ENCODE measurements at regions not wholly inside any gene's neighbourhood (a gene's known extent, or its start where the extent isn't known, plus 50 kb on each side); places are given as distances from the start of the nearest gene placed in this dataset.

DNA sequence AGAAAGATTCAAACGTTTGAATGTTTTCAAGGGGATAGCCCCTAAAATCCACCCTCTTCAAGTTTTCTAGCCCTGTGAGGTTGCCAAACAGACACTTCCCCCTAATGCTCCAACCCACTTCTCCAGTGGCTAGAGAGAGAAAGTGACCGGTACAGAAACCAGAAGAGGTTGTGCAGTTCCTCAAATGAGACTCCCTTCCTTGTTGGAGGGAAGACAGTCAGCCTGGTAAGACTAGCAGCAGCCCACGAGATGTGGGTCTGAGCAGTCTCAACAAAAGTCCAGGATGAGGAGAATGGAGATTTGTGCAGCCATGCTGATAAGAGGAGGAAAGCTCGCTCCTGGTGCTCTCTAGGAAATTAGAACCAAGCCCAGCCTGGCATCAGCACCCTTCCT, 222.8 kb upstream of the TPRG1 start:
- TF ChIP-seq, protein P1, sequence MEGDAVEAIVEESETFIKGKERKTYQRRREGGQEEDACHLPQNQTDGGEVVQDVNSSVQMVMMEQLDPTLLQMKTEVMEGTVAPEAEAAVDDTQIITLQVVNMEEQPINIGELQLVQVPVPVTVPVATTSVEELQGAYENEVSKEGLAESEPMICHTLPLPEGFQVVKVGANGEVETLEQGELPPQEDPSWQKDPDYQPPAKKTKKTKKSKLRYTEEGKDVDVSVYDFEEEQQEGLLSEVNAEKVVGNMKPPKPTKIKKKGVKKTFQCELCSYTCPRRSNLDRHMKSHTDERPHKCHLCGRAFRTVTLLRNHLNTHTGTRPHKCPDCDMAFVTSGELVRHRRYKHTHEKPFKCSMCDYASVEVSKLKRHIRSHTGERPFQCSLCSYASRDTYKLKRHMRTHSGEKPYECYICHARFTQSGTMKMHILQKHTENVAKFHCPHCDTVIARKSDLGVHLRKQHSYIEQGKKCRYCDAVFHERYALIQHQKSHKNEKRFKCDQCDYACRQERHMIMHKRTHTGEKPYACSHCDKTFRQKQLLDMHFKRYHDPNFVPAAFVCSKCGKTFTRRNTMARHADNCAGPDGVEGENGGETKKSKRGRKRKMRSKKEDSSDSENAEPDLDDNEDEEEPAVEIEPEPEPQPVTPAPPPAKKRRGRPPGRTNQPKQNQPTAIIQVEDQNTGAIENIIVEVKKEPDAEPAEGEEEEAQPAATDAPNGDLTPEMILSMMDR (IDR thresholded peaks at IDR 0.05; ENCODE audit: insufficient read depth, low read length, poor library complexity, severe bottlenecking), result no peak
- no peak for TF ChIP-seq EZH2phosphoT487 (conservative IDR thresholded peaks at IDR 0.05; ENCODE audit: low read length)
